ENCODE measurements at regions not wholly inside any gene's neighbourhood (a gene's known extent, or its start where the extent isn't known, plus 50 kb on each side); places are given as distances from the start of the nearest gene placed in this dataset.

DNA sequence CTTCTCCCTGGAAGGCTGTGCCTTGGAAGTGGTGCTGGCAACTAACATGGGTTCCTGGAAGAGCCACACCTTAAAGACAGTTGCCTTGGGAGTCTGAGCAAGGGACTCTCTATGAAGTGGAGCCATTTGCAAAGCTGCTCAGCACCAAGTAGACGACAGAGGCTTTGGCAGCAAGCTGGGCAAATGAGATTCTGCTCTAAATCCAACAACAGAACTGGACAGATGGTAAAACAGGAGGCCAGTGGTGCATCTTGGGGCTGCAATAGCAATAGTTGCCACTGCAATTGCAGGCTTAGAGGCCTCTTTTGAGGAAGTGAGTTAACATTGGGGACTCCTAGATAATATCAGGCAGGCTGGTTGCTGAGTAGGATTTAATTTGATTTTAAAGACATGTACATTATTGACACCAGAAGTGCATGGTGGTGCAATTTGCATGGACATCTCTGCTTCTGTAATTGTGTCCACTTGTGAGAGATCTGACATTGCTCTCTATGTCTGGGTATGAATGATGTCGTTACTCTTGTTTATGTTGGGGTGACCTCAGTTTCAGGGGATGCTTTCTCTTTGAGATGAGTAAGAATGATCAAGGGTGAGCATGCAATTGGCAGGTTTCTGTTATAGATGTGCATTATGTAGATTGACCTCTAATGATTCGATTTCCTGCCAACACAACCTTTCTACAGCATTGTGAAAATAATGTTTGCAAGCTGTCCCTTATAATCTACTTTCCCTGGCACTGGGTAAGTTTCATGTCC lies 568.3 kb upstream of the MEX3C start:
- no peak overlapping the region; the same call in 1 of the 2 replicates for H3K27ac ChIP-seq (ENCODE audit: low read depth, low read length)
- no peak overlapping the region for H3K14ac ChIP-seq (ENCODE audit: insufficient read length)
- DNase-seq (ENCODE audit: low read depth in 1 of 2, low spot score in 2 of 2), result no peak
- H2BK20ac ChIP-seq (ENCODE audit: low read length), result no peak overlapping the region
- no peaks in the 10 kb centered on the region for H3K79me1 ChIP-seq (ENCODE audit: low read depth, low read length)
- H3K23ac ChIP-seq (ENCODE audit: insufficient read length), result no peak overlapping the region
- POLR2A ChIA-PET (ENCODE audit: partially characterized antibody), result no interaction called here
- CTCF ChIA-PET (ENCODE audit: partially characterized antibody), result no interaction called here
- FAIRE-seq, result no peak
- no peak overlapping the region for H2BK5ac ChIP-seq (ENCODE audit: low read depth, low read length)
- H3K4me3 ChIP-seq (ENCODE audit: extremely low read depth in 1 of 4, insufficient read depth in 2 of 4, low read depth in 3 of 4, low read length in 4 of 4), result no peak overlapping the region
- no peak overlapping the region for H2BK15ac ChIP-seq (ENCODE audit: low read length)
- no peak overlapping the region for H3K56ac ChIP-seq (replicated peaks; ENCODE audit: insufficient read length, low read depth, low read length)
- H4K91ac ChIP-seq (replicated peaks; ENCODE audit: insufficient read length, low read length), result no peak overlapping the region
- no peak overlapping the region for H2BK12ac ChIP-seq (ENCODE audit: low read depth, low read length)
- no peak overlapping the region for H3K4ac ChIP-seq (replicated peaks; ENCODE audit: insufficient read length, low read depth, low read length)
- H2AK5ac ChIP-seq (ENCODE audit: low read depth, low read length), result no peak overlapping the region
- no peak overlapping the region for H3K9ac ChIP-seq (replicated peaks in 1 of 4; ENCODE audit: extremely low read depth in 1 of 4, low read depth in 3 of 4, low read length in 3 of 4)
- no peaks in the 10 kb centered on the region for H3K79me2 ChIP-seq (ENCODE audit: control insufficient read depth in 1 of 2, insufficient read depth in 2 of 2, low read length in 2 of 2)
- H3K36me3 ChIP-seq (ENCODE audit: control insufficient read depth in 2 of 4, insufficient read depth in 4 of 4, low read length in 3 of 4), result no peaks in the 10 kb centered on the region
- H2AFZ ChIP-seq (ENCODE audit: low read length), result no peak overlapping the region
- H3K4me2 ChIP-seq (ENCODE audit: insufficient read depth in 1 of 2, low read depth in 2 of 2, low read length in 2 of 2), result no peak overlapping the region
- H3K4me1 ChIP-seq (replicated peaks in 1 of 4; ENCODE audit: control insufficient read depth in 3 of 4, insufficient read depth in 4 of 4, low read length in 3 of 4), result no peaks in the 10 kb centered on the region
- H4K8ac ChIP-seq (ENCODE audit: extremely low read depth, insufficient read depth, low read length), result no peak overlapping the region
- H3K27me3 ChIP-seq (replicated peaks in 1 of 4; ENCODE audit: control insufficient read depth in 3 of 4, extremely low read depth in 1 of 4, insufficient read depth in 3 of 4, low read length in 3 of 4), result no peaks in the 10 kb centered on the region
- TF ChIP-seq RBBP5 (IDR thresholded peaks at IDR 0.05; ENCODE audit: borderline replicate concordance, low read depth, low read length), result no peak
- no peak for TF ChIP-seq NRF1 (IDR thresholded peaks at IDR 0.05; ENCODE audit: low read depth, low read length)
- TF ChIP-seq TAF7 (optimal IDR thresholded peaks at IDR 0.05; ENCODE audit: borderline replicate concordance, low read depth, low read length), result no peak
- TF ChIP-seq SRF (IDR thresholded peaks at IDR 0.05; ENCODE audit: low read depth, low read length), result no peak
- TF ChIP-seq, protein P1, sequence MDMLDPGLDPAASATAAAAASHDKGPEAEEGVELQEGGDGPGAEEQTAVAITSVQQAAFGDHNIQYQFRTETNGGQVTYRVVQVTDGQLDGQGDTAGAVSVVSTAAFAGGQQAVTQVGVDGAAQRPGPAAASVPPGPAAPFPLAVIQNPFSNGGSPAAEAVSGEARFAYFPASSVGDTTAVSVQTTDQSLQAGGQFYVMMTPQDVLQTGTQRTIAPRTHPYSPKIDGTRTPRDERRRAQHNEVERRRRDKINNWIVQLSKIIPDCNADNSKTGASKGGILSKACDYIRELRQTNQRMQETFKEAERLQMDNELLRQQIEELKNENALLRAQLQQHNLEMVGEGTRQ (IDR thresholded peaks at IDR 0.05; ENCODE audit: low read length), result no peak
- no peak for TF ChIP-seq MAFK (IDR thresholded peaks at IDR 0.05; ENCODE audit: low read depth, low read length)
- no peak for TF ChIP-seq SP2 (IDR thresholded peaks at IDR 0.05; ENCODE audit: low read length)
- TF ChIP-seq HDAC6 (IDR thresholded peaks at IDR 0.05; ENCODE audit: low read depth, low read length), result no peak
- TF ChIP-seq, protein P2, sequence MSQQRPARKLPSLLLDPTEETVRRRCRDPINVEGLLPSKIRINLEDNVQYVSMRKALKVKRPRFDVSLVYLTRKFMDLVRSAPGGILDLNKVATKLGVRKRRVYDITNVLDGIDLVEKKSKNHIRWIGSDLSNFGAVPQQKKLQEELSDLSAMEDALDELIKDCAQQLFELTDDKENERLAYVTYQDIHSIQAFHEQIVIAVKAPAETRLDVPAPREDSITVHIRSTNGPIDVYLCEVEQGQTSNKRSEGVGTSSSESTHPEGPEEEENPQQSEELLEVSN (IDR thresholded peaks at IDR 0.05), result no peak
- TF ChIP-seq TCF12 (IDR thresholded peaks at IDR 0.05; ENCODE audit: low read depth, low read length), result no peak
- WGBS, 2 experiments (ENCODE audit: extremely low coverage in 1 of 2, insufficient coverage in 1 of 2, insufficient read length in 1 of 2, insufficient replicate concordance in 2 of 2, low coverage in 1 of 2, low lambda C conversion rate in 2 of 2, missing lambda C conversion rate in 1 of 2), result 86% methylated on average over 3 of the region's 3 CpGs; no CpG with 5 or more reads in 1 of the 2 experiments
- H3K9me3 ChIP-seq (ENCODE audit: insufficient read depth in 2 of 2, low read depth in 1 of 2, low read length in 1 of 2), result no peaks in the 10 kb centered on the region
- H4K5ac ChIP-seq (ENCODE audit: insufficient read length, low read depth, low read length), result no peak overlapping the region
- H4K20me1 ChIP-seq (replicated peaks in 1 of 2; ENCODE audit: control insufficient read depth in 1 of 2, insufficient read depth in 2 of 2, low read length in 2 of 2), result no peaks in the 10 kb centered on the region
- H2BK120ac ChIP-seq (replicated peaks; ENCODE audit: low read depth, low read length), result no peak overlapping the region
- peaks cover 2% of the 10 kb centered on the region; the same call in 1 of the 2 replicates for H3K23me2 ChIP-seq (ENCODE audit: low read depth, low read length)
- H3K18ac ChIP-seq (ENCODE audit: extremely low read depth, low read length), result no peak overlapping the region
